ENCODE measurements at regions not wholly inside any gene's neighbourhood (a gene's known extent, or its start where the extent isn't known, plus 50 kb on each side); places are given as distances from the start of the nearest gene placed in this dataset.

DNA sequence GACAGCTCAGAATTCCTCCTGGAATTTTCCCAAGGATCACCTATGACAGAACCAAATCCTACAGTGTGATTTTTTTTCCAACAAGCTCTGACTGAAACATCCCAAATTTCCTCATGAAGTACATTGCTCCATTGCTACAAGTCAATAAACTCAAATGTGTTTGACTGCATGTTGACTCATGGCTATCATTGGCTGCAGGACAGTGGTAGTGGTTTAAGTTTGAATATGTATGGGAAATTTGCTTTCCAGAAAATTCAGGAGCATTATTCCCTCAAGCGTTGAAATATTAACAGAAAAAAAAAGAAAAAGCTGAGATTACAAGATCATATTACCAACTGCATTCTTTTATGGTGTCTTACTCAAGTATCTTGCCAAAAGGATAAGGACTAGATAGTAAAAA, 402.8 kb upstream of the DSEL start:
- ChIA-PET CTCF (no interaction called here), POLR2A (no interaction called here)
- DNase-seq = no peak
- no peak overlapping the region for H3K27ac ChIP-seq (ENCODE audit: low read depth, low read length)
- H3K27me3 ChIP-seq (ENCODE audit: insufficient read depth, low read length, poor library complexity, severe bottlenecking) = no peaks in the 10 kb centered on the region
- no peaks in the 10 kb centered on the region for H3K4me1 Mint-ChIP-seq
- no peaks in the 10 kb centered on the region for H3K4me1 ChIP-seq (ENCODE audit: insufficient read depth, low read length)
- no peaks in the 10 kb centered on the region for H3K36me3 Mint-ChIP-seq
- no peak overlapping the region for H3K27ac Mint-ChIP-seq
- H3K27me3 Mint-ChIP-seq = no peaks in the 10 kb centered on the region
- H3K36me3 ChIP-seq (ENCODE audit: insufficient read depth, low read length) = no peaks in the 10 kb centered on the region
- peaks cover 0 to 8% (median 2%) of the 10 kb centered on the region in 5 donors for H3K9me3 Mint-ChIP-seq
- no peak overlapping the region for H3K4me3 ChIP-seq (ENCODE audit: low read length)
- no peaks in the 10 kb centered on the region for H3K9me3 ChIP-seq (ENCODE audit: low read length)
- no peak overlapping the region for H3K4me3 Mint-ChIP-seq

DNA sequence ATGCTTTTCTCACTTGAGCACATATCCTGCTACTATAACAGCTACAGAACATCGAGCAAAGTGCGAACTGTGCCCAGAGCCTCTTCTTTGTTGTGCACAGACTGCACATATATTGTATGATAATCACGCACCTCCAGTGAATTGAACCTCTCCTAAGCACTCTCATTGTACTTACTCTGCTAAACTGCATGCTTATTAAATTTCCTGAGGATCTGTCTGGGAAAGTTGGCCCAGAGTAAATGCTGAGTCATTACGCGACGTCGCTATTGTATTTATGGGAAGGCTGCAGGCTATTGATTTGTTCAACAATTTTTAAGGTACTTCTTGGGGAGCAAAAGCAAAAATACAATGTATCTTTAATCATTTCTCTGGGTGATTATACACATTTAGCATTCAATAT, 399.6 kb upstream of the DSEL start:
- Mint-ChIP-seq H3K27me3 (no peaks in the 10 kb centered on the region), H3K4me3 (no peak overlapping the region), H3K36me3 (no peaks in the 10 kb centered on the region), H3K9me3 (peaks cover 0 to 8% (median 2%) of the 10 kb centered on the region in 5 donors), H3K27ac (no peak overlapping the region), H3K4me1 (no peaks in the 10 kb centered on the region)
- ChIA-PET CTCF (no interaction called here), POLR2A (no interaction called here)
- H3K27ac ChIP-seq (ENCODE audit: low read depth, low read length) = no peak overlapping the region
- no peaks in the 10 kb centered on the region for H3K36me3 ChIP-seq (ENCODE audit: insufficient read depth, low read length)
- peaks cover 4% of the 10 kb centered on the region for H3K9me3 ChIP-seq (ENCODE audit: low read length)
- no peak overlapping the region for H3K4me3 ChIP-seq (ENCODE audit: low read length)
- no peaks in the 10 kb centered on the region for H3K4me1 ChIP-seq (ENCODE audit: insufficient read depth, low read length)
- DNase-seq = no peak
- H3K27me3 ChIP-seq (ENCODE audit: insufficient read depth, low read length, poor library complexity, severe bottlenecking) = no peaks in the 10 kb centered on the region

- peaks cover 0 to 8% (median 2%) of the 10 kb centered on the region in 5 donors for H3K9me3 Mint-ChIP-seq
- H3K27ac Mint-ChIP-seq = no peak overlapping the region
- Histone ChIP-seq H3K27me3 (ENCODE audit: insufficient read depth, low read length, poor library complexity, severe bottlenecking) (no peaks in the 10 kb centered on the region), H3K36me3 (ENCODE audit: insufficient read depth, low read length) (no peaks in the 10 kb centered on the region), H3K4me1 (ENCODE audit: insufficient read depth, low read length) (no peaks in the 10 kb centered on the region), H3K4me3 (ENCODE audit: low read length) (no peak overlapping the region), H3K27ac (ENCODE audit: low read depth, low read length) (no peak overlapping the region), H3K9me3 (ENCODE audit: low read length) (peaks cover 4% of the 10 kb centered on the region)
- no peaks in the 10 kb centered on the region for H3K36me3 Mint-ChIP-seq
- no peak for DNase-seq
- CTCF ChIA-PET = no interaction called here
- no peak overlapping the region for H3K4me3 Mint-ChIP-seq
- no peaks in the 10 kb centered on the region for H3K4me1 Mint-ChIP-seq
- H3K27me3 Mint-ChIP-seq = no peaks in the 10 kb centered on the region
- POLR2A ChIA-PET = no interaction called here
Measured at GRCh38 chr18:67913040-67913439, 396.5 kb upstream of the DSEL start.

DNA sequence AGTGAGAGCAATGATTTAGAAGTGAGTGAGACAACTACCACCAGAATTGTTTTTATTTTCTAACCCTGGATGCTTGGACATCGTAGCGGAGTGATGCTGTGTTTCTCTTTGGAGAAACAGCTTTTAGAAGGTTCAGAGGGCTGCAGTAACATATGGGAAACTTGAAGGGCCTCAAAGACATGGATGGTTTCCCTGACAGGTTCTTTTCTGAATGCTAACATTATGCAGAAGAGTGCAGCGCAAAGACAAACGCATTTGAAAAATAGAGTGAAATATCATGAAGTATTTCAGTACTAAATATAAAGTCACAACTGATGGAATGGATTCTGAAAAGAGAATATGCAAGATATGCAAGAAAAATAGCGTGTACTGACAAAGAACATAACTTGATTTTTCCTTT, 385.1 kb upstream of the DSEL start:
- no peaks in the 10 kb centered on the region for H3K4me1 Mint-ChIP-seq
- Histone ChIP-seq H3K27me3 (ENCODE audit: insufficient read depth, low read length, poor library complexity, severe bottlenecking) (no peaks in the 10 kb centered on the region), H3K4me1 (ENCODE audit: insufficient read depth, low read length) (no peaks in the 10 kb centered on the region), H3K27ac (ENCODE audit: low read depth, low read length) (no peak overlapping the region), H3K4me3 (ENCODE audit: low read length) (no peak overlapping the region), H3K36me3 (ENCODE audit: insufficient read depth, low read length) (no peaks in the 10 kb centered on the region), H3K9me3 (ENCODE audit: low read length) (no peaks in the 10 kb centered on the region)
- no peak overlapping the region for H3K27ac Mint-ChIP-seq
- ChIA-PET POLR2A (no interaction called here), CTCF (no interaction called here)
- no peaks in the 10 kb centered on the region for H3K27me3 Mint-ChIP-seq
- no peak overlapping the region for H3K4me3 Mint-ChIP-seq
- H3K36me3 Mint-ChIP-seq = no peaks in the 10 kb centered on the region
- peaks cover 0 to 4% (median 0%) of the 10 kb centered on the region in 5 donors for H3K9me3 Mint-ChIP-seq
- no peak for DNase-seq

- ChIA-PET CTCF (no interaction called here), POLR2A (no interaction called here)
- Mint-ChIP-seq H3K27me3 (no peaks in the 10 kb centered on the region), H3K4me1 (no peaks in the 10 kb centered on the region), H3K9me3 (no peaks in the 10 kb centered on the region), H3K36me3 (no peaks in the 10 kb centered on the region), H3K4me3 (no peak overlapping the region), H3K27ac (no peak overlapping the region)
- Histone ChIP-seq H3K27me3 (ENCODE audit: insufficient read depth, low read length, poor library complexity, severe bottlenecking) (no peaks in the 10 kb centered on the region), H3K9me3 (ENCODE audit: low read length) (no peaks in the 10 kb centered on the region), H3K36me3 (ENCODE audit: insufficient read depth, low read length) (no peaks in the 10 kb centered on the region), H3K4me1 (ENCODE audit: insufficient read depth, low read length) (no peaks in the 10 kb centered on the region), H3K27ac (ENCODE audit: low read depth, low read length) (no peak overlapping the region), H3K4me3 (ENCODE audit: low read length) (no peak overlapping the region)
- no peak for DNase-seq
Measured at GRCh38 chr18:67896451-67896850, 379.9 kb upstream of the DSEL start.

DNA sequence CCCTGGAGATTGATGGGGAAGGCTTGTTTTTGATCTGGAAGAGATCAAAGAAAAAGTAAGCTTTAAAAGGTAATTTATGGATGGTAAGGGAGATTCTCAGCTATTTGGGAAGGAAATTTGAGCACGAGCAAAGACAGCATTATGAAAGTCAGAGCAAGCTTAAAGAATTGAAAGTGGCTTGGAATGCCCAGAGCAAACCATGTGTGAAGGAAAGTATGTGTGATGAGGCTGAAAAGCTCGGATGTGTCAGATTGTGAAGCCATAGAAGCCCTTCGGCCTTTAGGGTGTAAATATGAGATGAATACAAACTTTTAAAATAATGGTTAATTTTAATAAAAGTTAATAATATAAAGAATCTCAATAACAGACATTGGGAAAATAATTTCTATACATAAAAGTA, 377.4 kb upstream of the DSEL start:
- Mint-ChIP-seq H3K27ac (no peak overlapping the region), H3K4me1 (no peaks in the 10 kb centered on the region), H3K4me3 (no peak overlapping the region), H3K27me3 (no peaks in the 10 kb centered on the region), H3K36me3 (no peaks in the 10 kb centered on the region), H3K9me3 (no peaks in the 10 kb centered on the region)
- Histone ChIP-seq H3K36me3 (ENCODE audit: insufficient read depth, low read length) (no peaks in the 10 kb centered on the region), H3K9me3 (ENCODE audit: low read length) (no peaks in the 10 kb centered on the region), H3K27me3 (ENCODE audit: insufficient read depth, low read length, poor library complexity, severe bottlenecking) (no peaks in the 10 kb centered on the region), H3K4me3 (ENCODE audit: low read length) (no peak overlapping the region), H3K27ac (ENCODE audit: low read depth, low read length) (no peak overlapping the region), H3K4me1 (ENCODE audit: insufficient read depth, low read length) (no peaks in the 10 kb centered on the region)
- ChIA-PET POLR2A (no interaction called here), CTCF (no interaction called here)
- no peak for DNase-seq

DNA sequence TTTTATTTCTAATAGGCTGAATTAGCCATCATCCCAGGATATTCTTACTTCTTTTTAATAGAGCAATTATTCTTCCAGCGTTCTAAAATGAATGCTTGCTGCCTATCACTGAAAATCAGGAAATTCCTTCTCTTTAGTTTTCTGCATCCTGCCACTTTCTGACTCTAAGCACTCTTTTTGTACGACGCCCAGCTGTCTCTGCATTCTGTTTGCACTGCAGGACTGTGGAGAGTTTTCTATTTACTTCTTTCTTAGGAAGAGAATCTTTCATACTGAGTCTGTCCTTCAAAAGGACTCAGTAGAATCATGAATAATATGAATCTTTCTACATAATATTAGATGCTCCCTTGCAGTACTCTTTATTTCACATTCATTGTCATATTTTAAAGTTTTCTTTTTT, 360.4 kb upstream of the DSEL start:
- Mint-ChIP-seq H3K4me1 (no peaks in the 10 kb centered on the region), H3K36me3 (no peaks in the 10 kb centered on the region), H3K9me3 (peaks cover 0 to 1% (median 0%) of the 10 kb centered on the region in 5 donors), H3K27me3 (no peaks in the 10 kb centered on the region), H3K4me3 (no peak overlapping the region), H3K27ac (peak overlapping the region in 1 of 8 donors; percentile 48)
- Histone ChIP-seq H3K4me3 (ENCODE audit: low read length) (no peak overlapping the region), H3K4me1 (ENCODE audit: insufficient read depth, low read length) (no peaks in the 10 kb centered on the region), H3K9me3 (ENCODE audit: low read length) (no peaks in the 10 kb centered on the region), H3K27me3 (ENCODE audit: insufficient read depth, low read length, poor library complexity, severe bottlenecking) (no peaks in the 10 kb centered on the region), H3K27ac (ENCODE audit: low read depth, low read length) (no peak overlapping the region), H3K36me3 (ENCODE audit: insufficient read depth, low read length) (no peaks in the 10 kb centered on the region)
- CTCF ChIA-PET = no interaction called here
- POLR2A ChIA-PET = no interaction called here
- no peak for DNase-seq

- H3K27me3 ChIP-seq (ENCODE audit: insufficient read depth, low read length, poor library complexity, severe bottlenecking) = no peaks in the 10 kb centered on the region
- Mint-ChIP-seq H3K27ac (no peak overlapping the region), H3K4me3 (no peak overlapping the region), H3K27me3 (no peaks in the 10 kb centered on the region), H3K4me1 (no peaks in the 10 kb centered on the region), H3K36me3 (no peaks in the 10 kb centered on the region), H3K9me3 (peaks cover 0 to 1% (median 0%) of the 10 kb centered on the region in 5 donors)
- CTCF ChIA-PET = no interaction called here
- H3K36me3 ChIP-seq (ENCODE audit: insufficient read depth, low read length) = no peaks in the 10 kb centered on the region
- DNase-seq = no peak
- H3K27ac ChIP-seq (ENCODE audit: low read depth, low read length) = no peak overlapping the region
- H3K4me3 ChIP-seq (ENCODE audit: low read length) = no peak overlapping the region
- POLR2A ChIA-PET = no interaction called here
- H3K9me3 ChIP-seq (ENCODE audit: low read length) = no peaks in the 10 kb centered on the region
- no peaks in the 10 kb centered on the region for H3K4me1 ChIP-seq (ENCODE audit: insufficient read depth, low read length)
Measured at GRCh38 chr18:67875944-67876343, 359.4 kb upstream of the DSEL start.

DNA sequence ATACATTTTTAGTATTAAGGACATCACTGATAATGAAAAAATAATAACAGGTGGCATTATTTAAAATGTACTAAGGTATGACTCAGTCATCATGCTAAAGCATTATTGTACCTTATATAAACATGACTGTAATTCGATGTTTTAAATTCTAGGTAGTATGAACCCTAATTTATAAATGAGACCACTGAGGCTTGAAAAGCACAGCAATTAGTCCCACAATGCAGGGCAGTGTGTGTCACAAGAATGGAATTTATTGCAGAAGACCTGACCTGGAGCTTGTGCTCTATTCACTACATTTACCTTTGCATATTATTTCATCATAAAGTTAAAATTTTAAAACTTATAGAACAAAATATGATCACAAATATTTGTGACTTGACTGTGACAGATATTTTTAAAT, 358.5 kb upstream of the DSEL start:
- no peak for DNase-seq
- POLR2A ChIA-PET = no interaction called here
- H3K27me3 Mint-ChIP-seq = no peaks in the 10 kb centered on the region

More for the DNA sequence above, 358.5 kb upstream of the DSEL start:
- Histone ChIP-seq H3K36me3 (ENCODE audit: insufficient read depth, low read length) (no peaks in the 10 kb centered on the region), H3K4me1 (ENCODE audit: insufficient read depth, low read length) (no peaks in the 10 kb centered on the region), H3K9me3 (ENCODE audit: low read length) (no peaks in the 10 kb centered on the region), H3K4me3 (ENCODE audit: low read length) (no peak overlapping the region), H3K27ac (ENCODE audit: low read depth, low read length) (no peak overlapping the region), H3K27me3 (ENCODE audit: insufficient read depth, low read length, poor library complexity, severe bottlenecking) (no peaks in the 10 kb centered on the region)
- Mint-ChIP-seq H3K9me3 (peaks cover 0 to 1% (median 0%) of the 10 kb centered on the region in 5 donors), H3K36me3 (no peaks in the 10 kb centered on the region), H3K27ac (no peak overlapping the region), H3K4me3 (no peak overlapping the region), H3K4me1 (no peaks in the 10 kb centered on the region)
- CTCF ChIA-PET = no interaction called here

All from CD8-positive, alpha-beta memory T cell (primary cell).